GM21360 (cell line): ENCODE measurements at regions not wholly inside any gene's neighbourhood (a gene's known extent, or its start where the extent isn't known, plus 50 kb on each side); places are given as distances from the start of the nearest gene placed in this dataset.

Source experiments
- ATAC-seq: cut with Tn5 transposase; IDR thresholded peaks from one replicate; pipeline ENCODE4 v1.9.1; 2021; ENCODE audit warnings: mild to moderate bottlenecking, moderate library complexity; ENCODE audit not compliant: unreplicated experiment

GRCh38 chr4:100130964-100131363, 59.3 kb downstream of the DDIT4L start:
- no peak for ATAC-seq

- no peak for ATAC-seq
Observed at GRCh38 chr4:100130491-100130890, 59.8 kb downstream of the DDIT4L start.

DNA sequence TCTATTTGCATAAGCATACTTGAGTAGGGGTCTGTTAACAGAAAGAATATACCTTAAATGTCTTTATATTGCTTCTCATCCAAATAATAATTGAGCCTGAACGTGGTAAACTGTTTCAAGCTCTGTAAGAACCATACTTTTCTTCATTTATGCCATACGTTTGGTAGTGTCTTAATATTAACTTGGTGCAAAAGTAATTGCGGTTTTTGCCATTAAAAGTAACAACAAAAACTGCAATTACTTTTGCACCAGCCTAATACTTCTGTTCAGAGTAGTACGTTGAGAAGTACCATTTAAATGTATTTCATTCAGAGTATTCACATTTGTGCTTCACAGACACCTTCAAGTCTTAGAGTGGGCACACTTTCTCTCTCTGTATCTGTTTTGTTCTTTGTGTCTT, 60.5 kb downstream of the DDIT4L start:
- ATAC-seq = no peak

DNA sequence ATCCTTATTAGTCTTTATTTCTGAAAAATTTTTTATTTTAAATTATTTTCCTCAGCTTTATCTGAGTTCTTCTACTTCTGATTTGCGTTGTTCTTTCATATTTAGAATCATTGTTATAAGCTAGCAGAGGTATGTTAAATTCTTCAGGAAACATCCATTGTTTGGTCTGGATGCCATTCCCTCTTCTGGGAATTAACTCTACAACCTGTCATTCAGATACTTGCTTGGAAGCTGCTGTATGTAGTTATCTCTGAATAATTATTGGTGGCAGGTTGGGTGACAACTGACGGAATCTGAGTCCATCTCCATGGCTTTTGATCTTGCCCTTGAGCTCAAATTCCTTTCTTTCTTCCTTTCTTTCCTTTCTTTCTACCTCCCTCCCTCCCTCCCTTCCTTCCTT, 61.9 kb downstream of the DDIT4L start:
- ATAC-seq = no peak

- no peak for ATAC-seq
Observed at GRCh38 chr4:100124715-100125114, 65.6 kb downstream of the DDIT4L start.

- no peak for ATAC-seq
Observed at GRCh38 chr4:100118181-100118580, 72.1 kb downstream of the DDIT4L start.

- ATAC-seq = no peak
Observed at GRCh38 chr4:100117750-100118149, 72.5 kb downstream of the DDIT4L start.

DNA sequence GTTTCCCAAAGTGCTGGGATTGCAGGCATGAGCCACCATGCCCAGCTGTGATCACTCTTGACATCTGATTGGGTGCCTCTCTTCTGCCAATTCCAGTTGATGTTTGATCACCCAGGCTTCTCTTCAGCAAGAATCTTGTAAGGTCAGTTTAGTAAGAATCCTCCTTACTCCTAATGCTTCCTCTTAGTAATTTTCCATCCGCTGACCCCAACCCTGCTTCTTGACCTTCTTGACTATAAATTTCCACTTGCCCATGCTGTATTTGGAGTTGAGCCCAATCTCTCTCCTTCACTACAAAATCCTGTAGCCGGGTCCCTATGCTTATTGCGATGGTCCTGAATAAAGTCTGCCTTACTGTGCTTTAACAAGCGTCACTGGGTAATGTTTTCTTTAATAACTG, 75.4 kb downstream of the DDIT4L start:
- ATAC-seq = no peak

- no peak for ATAC-seq
Observed at GRCh38 chr4:100113732-100114131, 76.5 kb downstream of the DDIT4L start.

DNA sequence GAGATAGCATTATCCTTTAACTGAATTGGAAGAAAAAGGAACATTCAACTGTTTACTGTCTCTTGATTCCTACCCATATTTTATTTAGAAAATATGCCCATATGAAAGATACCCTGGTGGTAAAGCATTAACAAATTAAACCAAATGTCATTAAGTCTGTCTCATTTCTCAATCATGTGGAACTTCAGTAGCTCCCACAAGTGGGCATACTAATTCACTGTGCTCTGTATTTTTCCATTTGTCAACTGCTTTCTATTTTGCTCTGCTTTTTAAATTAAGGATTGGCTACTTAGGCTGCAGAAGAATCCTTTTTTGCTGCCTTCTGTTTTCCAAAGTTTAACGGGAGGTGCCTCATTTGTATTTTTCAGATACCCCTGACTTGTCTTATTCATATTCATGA, 77.2 kb downstream of the DDIT4L start:
- ATAC-seq = no peak

DNA sequence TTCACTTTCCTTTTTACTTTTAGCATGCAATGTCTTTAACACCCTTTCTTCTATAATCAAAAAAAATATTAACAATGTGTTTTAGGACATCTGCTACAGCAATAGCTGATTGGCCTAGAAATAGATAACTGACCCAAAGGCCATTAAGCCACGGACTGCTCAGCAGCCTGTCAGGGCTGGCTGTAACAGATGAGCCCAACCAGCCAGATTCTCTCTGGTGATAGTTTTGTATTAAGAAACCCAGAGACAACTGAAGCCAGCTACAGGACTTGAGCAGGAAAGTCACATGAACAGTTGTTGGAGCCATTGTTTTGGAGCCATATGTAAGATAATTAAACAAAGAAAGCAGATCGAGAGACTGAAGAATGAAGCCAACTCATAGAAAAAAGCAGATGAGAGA, 80.3 kb downstream of the DDIT4L start:
- ATAC-seq = no peak

- no peak for ATAC-seq
Observed at GRCh38 chr4:100108869-100109268, 81.4 kb downstream of the DDIT4L start.

DNA sequence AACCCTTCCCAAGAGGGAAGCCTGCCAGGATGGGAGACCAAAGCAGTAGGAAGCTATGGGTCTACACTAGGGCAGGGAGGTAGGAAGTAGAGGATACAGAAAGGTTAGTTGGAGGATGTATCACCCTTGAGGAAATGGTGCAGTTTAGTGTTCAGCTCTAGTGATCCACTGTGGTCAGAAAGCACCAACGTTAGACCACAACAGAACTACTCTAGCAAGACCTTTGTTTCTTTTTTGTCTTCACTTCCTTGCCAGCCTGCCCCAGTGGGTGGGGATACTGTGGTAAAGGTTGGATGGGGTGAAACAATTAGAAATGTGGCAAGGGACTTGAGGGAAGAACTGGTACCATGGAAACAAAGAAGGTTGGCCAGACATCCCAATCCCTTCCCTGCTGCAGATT, 83.3 kb downstream of the DDIT4L start:
- ATAC-seq = peak; percentile 98

- ATAC-seq = no peak
Observed at GRCh38 chr4:100103671-100104070, 86.6 kb downstream of the DDIT4L start.

- peak; percentile 67 for ATAC-seq
Observed at GRCh38 chr4:100100985-100101384, 89.3 kb downstream of the DDIT4L start.

- ATAC-seq = no peak
Observed at GRCh38 chr4:100099746-100100145, 90.5 kb downstream of the DDIT4L start.

DNA sequence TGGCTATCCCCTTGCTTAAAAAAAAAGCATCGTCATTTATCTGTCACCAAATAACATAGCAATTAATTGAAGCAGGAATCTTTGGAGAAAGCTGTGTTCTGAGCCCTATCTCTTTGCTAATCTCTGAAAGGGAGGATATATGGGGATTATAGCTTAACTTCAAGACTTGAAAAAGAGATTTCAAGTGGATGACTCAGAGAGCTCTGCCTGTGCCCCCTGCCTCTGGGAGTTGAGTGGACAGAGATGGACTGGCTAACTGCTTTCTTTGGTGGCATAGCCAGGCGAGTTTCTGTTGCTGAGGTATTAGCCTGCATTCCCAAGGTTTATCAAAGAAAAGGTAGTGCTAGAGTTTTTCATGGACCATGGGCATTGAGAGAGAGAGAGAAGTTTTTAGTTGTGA, 91.6 kb downstream of the DDIT4L start:
- ATAC-seq = no peak

DNA sequence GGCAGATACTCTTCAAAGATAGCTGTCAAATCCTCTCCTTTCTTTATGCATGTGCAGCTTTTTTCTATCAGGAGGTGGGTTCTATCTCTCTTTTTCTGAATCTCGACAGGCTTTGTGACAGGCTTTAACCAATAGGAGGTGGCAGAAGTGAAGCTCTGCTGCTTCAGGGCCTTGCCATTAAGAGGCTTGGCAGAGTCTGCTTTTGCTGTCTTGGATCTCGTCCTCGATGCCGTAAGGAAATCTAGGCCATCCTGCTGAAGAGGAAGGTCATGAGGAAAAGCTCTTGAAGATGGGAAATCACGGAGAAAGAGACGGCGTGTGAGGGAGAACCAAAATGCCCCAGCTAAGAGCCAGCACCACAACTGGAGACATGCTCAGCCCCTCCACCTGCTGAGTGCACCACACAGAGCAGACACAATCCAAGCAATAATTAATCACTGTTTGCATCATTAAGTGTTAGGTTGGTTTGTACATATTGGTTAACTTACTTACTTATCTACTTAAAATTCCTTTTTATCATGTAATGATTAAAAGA, 92.2 kb downstream of the DDIT4L start:
- no peak for ATAC-seq

GRCh38 chr4:100095729-100096595, 94.3 kb downstream of the DDIT4L start:
- ATAC-seq = peak; percentile 94

DNA sequence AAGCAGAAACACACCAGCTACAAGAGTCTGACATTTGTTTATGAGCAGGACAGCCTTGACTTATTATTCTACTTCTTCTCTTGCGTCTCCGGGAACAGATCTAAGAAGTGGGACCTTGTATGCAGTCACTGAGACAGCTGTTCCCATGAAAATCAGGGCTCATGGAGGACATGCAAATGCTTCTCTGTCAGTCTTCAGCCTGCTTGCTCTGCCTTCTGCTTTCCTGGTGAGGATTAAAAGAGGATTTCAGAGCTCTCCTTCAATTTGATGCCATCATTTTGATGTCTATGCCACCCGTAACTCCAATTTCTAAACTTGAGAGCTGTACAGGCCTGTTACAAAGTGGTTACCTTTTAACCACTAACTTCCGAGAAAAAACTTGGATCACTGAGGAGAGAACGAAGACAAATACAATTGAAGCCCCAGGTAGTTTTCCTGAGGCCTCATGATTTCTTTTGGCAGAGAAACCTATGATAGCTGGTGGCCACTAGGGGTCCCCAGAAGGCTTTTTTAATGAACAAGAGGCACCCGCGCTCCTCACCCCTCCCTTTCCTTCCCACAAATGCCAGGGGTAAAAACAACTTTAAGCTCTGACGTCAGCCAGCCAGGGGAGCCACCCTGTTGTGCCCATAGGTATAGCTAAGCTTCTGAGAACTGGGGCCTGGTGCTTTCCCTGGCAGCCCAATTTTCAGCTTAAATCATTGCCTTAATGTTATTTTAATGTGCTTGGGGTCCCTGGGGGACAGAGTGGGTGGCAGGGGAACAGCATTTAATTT, 97.0 kb downstream of the DDIT4L start:
- ATAC-seq = peak; percentile 84

- ATAC-seq = no peak
Observed at GRCh38 chr4:100087743-100088142, 102.5 kb downstream of the DDIT4L start.
